ENCODE measurements at regions not wholly inside any gene's neighbourhood (a gene's known extent, or its start where the extent isn't known, plus 50 kb on each side); places are given as distances from the start of the nearest gene placed in this dataset.

GRCh38 chr6:149153100-149153499 is 164.4 kb upstream of the TAB2 start:
- TF ChIP-seq CTCF (IDR thresholded peaks at IDR 0.05) (no peak), POLR2A (IDR thresholded peaks at IDR 0.05) (no peak), EP300 (IDR thresholded peaks at IDR 0.05) (no peak)
